HG02642 (cell line): ENCODE measurements at regions not wholly inside any gene's neighbourhood (a gene's known extent, or its start where the extent isn't known, plus 50 kb on each side); places are given as distances from the start of the nearest gene placed in this dataset.
"Not testable (repeated sequence)": the region's sequence is repeated elsewhere in the genome, so short reads cannot be mapped to it uniquely, and the experiment has no call there.

Experiments used
- ATAC-seq: cut with Tn5 transposase; IDR thresholded peaks from one replicate; pipeline ENCODE4 v1.9.1; 2021; ENCODE audit warnings: mild to moderate bottlenecking; ENCODE audit not compliant: unreplicated experiment, poor library complexity

GRCh38 chr9:103226647-103227013 is 231.5 kb downstream of the CYLC2 start:
- no peak for ATAC-seq

- not testable (repeated sequence) for ATAC-seq
Observed at GRCh38 chr9:103237571-103238109, 242.5 kb downstream of the CYLC2 start.

GRCh38 chr9:103242025-103242424 is 246.9 kb downstream of the CYLC2 start:
- no peak for ATAC-seq

GRCh38 chr9:103242486-103242885 is 247.4 kb downstream of the CYLC2 start:
- no peak for ATAC-seq

GRCh38 chr9:103243553-103243952 is 248.4 kb downstream of the CYLC2 start:
- no peak for ATAC-seq

- ATAC-seq = no peak
Observed at GRCh38 chr9:103245369-103245768, 250.2 kb downstream of the CYLC2 start.

- no peak for ATAC-seq
Observed at GRCh38 chr9:103261951-103262350, 266.8 kb downstream of the CYLC2 start.

GRCh38 chr9:103266064-103266463 is 270.9 kb downstream of the CYLC2 start:
- no peak for ATAC-seq

GRCh38 chr9:103277240-103277639 is 282.1 kb downstream of the CYLC2 start:
- no peak for ATAC-seq

- ATAC-seq = no peak
Observed at GRCh38 chr9:103281126-103281525, 286.0 kb downstream of the CYLC2 start.

- no peak for ATAC-seq
Observed at GRCh38 chr9:103287361-103287760, 292.2 kb downstream of the CYLC2 start.

GRCh38 chr9:103296189-103296588 is 301.1 kb downstream of the CYLC2 start:
- ATAC-seq = no peak

- ATAC-seq = no peak
Observed at GRCh38 chr9:103301051-103301450, 305.9 kb downstream of the CYLC2 start.

GRCh38 chr9:103304797-103305196 is 309.7 kb downstream of the CYLC2 start:
- ATAC-seq = no peak

GRCh38 chr9:103319979-103320378 is 324.8 kb downstream of the CYLC2 start:
- ATAC-seq = no peak

GRCh38 chr9:103323699-103324098 is 328.6 kb downstream of the CYLC2 start:
- ATAC-seq = no peak

- no peak for ATAC-seq
Observed at GRCh38 chr9:103335461-103335860, 340.3 kb downstream of the CYLC2 start.

GRCh38 chr9:103355000-103355399 is 359.9 kb downstream of the CYLC2 start:
- no peak for ATAC-seq

GRCh38 chr9:103357980-103358379 is 362.8 kb downstream of the CYLC2 start:
- ATAC-seq = not testable (repeated sequence)

- no peak for ATAC-seq
Observed at GRCh38 chr9:103361906-103362305, 366.8 kb downstream of the CYLC2 start.

GRCh38 chr9:103362986-103363385 is 367.9 kb downstream of the CYLC2 start:
- no peak for ATAC-seq

GRCh38 chr9:103364753-103365152 is 369.6 kb downstream of the CYLC2 start:
- ATAC-seq = no peak

- no peak for ATAC-seq
Observed at GRCh38 chr9:103371152-103371551, 376.0 kb downstream of the CYLC2 start.
